ENCODE measurements at regions not wholly inside any gene's neighbourhood (a gene's known extent, or its start where the extent isn't known, plus 50 kb on each side); places are given as distances from the start of the nearest gene placed in this dataset.
"Not testable (repeated sequence)": the region's sequence is repeated elsewhere in the genome, so short reads cannot be mapped to it uniquely, and the experiment has no call there.

DNA sequence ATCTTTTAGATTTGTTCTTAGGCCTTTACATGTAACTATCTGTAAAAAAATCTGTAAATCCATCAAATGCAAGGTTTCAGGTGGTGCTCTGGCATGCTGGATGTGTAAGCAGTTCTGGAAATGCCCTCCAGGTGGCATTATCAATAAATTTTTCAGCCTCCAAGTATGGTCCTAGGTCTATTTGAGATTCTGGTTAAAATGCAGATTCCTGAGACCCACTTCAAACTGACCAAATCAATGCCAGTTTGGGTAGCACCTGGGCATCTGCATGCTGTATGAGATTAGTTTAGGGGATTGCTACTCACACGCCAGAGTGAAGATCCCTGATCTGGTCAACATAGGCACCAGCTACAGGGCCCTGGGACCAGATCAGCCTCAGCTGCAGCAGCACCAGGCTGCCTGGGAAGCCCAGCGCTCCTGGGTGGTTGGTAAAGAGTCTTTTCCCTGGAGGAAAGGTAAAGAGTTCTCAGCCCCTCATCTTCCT is 507.3 kb upstream of the CITED2 start:
- Histone ChIP-seq H3K9ac (ENCODE audit: low read depth, low read length) (no peak overlapping the region), H3K9me3 (ENCODE audit: control insufficient read depth, insufficient read depth, low read length) (no peaks in the 10 kb centered on the region), H3K4me1 (ENCODE audit: control insufficient read depth, insufficient read depth, low read length) (peaks cover 21% of the 10 kb centered on the region), H3K4me3 (ENCODE audit: low read depth, low read length) (no peak overlapping the region), H3K27me3 (ENCODE audit: control insufficient read depth, insufficient read depth, low read length) (no peaks in the 10 kb centered on the region), H3K36me3 (ENCODE audit: control insufficient read depth, insufficient read depth, low read length) (no peaks in the 10 kb centered on the region)

DNA sequence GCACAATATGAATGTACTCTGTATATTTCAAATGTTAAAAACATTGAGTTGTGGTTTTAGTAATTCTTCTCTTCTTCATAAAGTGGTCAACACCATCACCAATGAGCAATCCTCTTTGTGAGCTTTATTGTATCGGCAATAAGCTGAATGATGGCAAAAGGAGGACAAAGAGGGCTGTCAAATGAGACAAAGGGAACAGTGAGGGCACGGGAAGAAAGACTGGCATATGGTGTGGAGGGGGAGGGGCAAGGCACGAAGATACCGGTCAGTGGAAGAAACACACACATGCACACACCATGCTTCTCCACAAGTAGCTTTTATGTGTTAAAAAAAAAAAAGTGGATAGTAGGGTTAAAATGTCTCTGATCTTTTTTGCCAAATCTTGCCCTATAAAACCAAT is 506.8 kb upstream of the CITED2 start:
- Histone ChIP-seq H3K27me3 (ENCODE audit: control insufficient read depth, insufficient read depth, low read length) (no peaks in the 10 kb centered on the region), H3K9me3 (ENCODE audit: control insufficient read depth, insufficient read depth, low read length) (no peaks in the 10 kb centered on the region), H3K36me3 (ENCODE audit: control insufficient read depth, insufficient read depth, low read length) (no peaks in the 10 kb centered on the region), H3K4me3 (ENCODE audit: low read depth, low read length) (no peak overlapping the region), H3K9ac (ENCODE audit: low read depth, low read length) (no peak overlapping the region), H3K4me1 (ENCODE audit: control insufficient read depth, insufficient read depth, low read length) (peaks cover 21% of the 10 kb centered on the region)

- H3K36me3 ChIP-seq (ENCODE audit: control insufficient read depth, insufficient read depth, low read length): no peaks in the 10 kb centered on the region
Measured at GRCh38 chr6:139879823-139880356, 505.4 kb upstream of the CITED2 start.

DNA sequence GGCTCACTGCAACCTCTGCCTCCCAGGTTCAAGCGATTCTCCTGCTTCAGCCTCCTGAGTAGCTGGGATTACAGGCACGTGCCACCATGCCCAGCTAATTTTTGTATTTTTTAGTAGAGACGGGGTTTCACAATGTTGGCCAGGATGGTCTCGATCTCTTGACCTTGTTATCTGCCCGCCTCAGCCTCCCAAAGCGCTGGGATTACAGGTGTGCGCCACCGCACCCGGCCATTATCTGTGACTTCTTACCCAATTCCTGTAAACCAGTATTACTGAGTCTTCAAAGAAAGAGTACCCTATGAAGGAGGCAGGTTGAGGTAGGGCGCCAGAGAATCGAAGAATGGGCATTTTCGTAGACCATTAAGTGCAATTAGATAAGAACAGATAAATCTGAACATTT is 504.8 kb upstream of the CITED2 start:
- not testable (repeated sequence) for H3K36me3 ChIP-seq (ENCODE audit: control insufficient read depth, insufficient read depth, low read length); H3K9me3 ChIP-seq (ENCODE audit: control insufficient read depth, insufficient read depth, low read length); H3K9ac ChIP-seq (ENCODE audit: low read depth, low read length); H3K4me3 ChIP-seq (ENCODE audit: low read depth, low read length); H3K27me3 ChIP-seq (ENCODE audit: control insufficient read depth, insufficient read depth, low read length)
- peaks cover 15% of the 10 kb centered on the region for H3K4me1 ChIP-seq (ENCODE audit: control insufficient read depth, insufficient read depth, low read length)

More at GRCh38 chr6:139879823-139880356, 505.4 kb upstream of the CITED2 start:
- no peak overlapping the region for H3K9ac ChIP-seq (ENCODE audit: low read depth, low read length)
- H3K27me3 ChIP-seq (ENCODE audit: control insufficient read depth, insufficient read depth, low read length): no peaks in the 10 kb centered on the region
- H3K4me1 ChIP-seq (ENCODE audit: control insufficient read depth, insufficient read depth, low read length): peaks cover 21% of the 10 kb centered on the region
- no peaks in the 10 kb centered on the region for H3K9me3 ChIP-seq (ENCODE audit: control insufficient read depth, insufficient read depth, low read length)
- H3K4me3 ChIP-seq (ENCODE audit: low read depth, low read length): no peak overlapping the region

DNA sequence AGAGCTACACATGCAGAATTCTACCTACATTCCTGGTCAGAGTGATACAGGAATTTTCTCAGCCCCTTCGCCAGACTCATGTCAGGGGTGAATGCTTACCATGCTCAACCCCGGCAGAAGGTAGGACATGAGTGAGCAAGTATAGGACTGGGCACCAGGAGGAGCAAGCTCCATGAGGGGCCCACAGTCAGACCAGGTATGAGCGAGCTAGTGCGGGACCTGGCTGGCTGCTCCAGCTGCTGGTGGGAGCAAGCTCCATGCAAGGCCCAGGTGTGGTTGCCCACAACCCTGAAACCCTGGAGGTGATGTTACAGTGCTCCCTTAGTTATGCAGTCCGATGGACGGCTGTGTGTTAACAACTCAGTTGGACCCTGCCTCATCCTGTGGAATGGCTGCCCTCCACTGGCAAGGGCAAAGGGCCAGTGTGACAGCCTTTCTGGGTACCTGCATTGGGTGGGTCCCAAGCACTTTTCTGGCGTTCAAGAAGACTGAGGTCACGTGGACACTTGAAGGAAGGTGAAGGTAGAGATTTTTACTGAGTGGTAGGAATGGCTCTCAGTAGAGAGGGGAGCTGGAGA is 503.5 kb upstream of the CITED2 start:
- Histone ChIP-seq H3K4me3 (ENCODE audit: low read depth, low read length) (no peak overlapping the region), H3K4me1 (ENCODE audit: control insufficient read depth, insufficient read depth, low read length) (peaks cover 7% of the 10 kb centered on the region), H3K9me3 (ENCODE audit: control insufficient read depth, insufficient read depth, low read length) (no peaks in the 10 kb centered on the region), H3K9ac (ENCODE audit: low read depth, low read length) (no peak overlapping the region), H3K36me3 (ENCODE audit: control insufficient read depth, insufficient read depth, low read length) (no peaks in the 10 kb centered on the region), H3K27me3 (ENCODE audit: control insufficient read depth, insufficient read depth, low read length) (no peaks in the 10 kb centered on the region)

GRCh38 chr6:139872665-139873064 is 498.2 kb upstream of the CITED2 start:
- Histone ChIP-seq H3K27me3 (ENCODE audit: control insufficient read depth, insufficient read depth, low read length) (no peaks in the 10 kb centered on the region), H3K4me3 (ENCODE audit: low read depth, low read length) (no peak overlapping the region), H3K9me3 (ENCODE audit: control insufficient read depth, insufficient read depth, low read length) (no peaks in the 10 kb centered on the region), H3K4me1 (ENCODE audit: control insufficient read depth, insufficient read depth, low read length) (no peaks in the 10 kb centered on the region), H3K36me3 (ENCODE audit: control insufficient read depth, insufficient read depth, low read length) (no peaks in the 10 kb centered on the region), H3K9ac (ENCODE audit: low read depth, low read length) (no peak overlapping the region)

DNA sequence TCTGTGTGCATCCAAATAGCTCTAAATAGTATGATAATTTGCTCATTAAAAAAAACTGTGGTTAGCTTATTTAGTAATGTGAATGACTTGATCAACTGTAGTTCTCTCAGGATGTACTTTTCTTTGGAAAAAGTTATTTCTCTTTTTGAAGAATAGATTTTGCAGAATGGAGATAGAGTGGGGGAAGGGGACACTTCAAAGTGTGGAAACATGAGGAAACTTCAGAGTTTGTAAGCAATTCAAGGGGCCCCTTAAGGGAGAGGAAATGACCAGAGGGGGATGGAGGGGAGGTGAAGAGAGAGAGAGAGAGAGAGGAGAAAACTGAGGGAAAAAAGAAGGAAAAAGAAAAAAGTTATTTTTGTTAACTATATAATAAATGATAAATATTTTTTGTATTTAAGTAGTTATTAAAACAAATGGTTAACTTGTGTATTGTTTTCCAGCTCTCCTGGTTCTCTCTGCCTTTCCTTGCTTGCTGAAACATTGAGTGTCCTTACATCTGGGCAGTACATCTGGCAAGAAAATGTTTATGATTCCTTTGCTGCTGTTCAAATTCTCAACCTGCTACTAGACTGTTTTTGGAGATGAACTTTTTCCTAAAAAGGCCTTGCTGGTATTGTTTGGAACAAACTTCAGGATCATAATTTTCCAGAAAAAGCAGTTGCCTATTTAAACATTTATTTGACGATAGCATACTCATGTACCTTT is 497.5 kb upstream of the CITED2 start:
- H3K36me3 ChIP-seq (ENCODE audit: control insufficient read depth, insufficient read depth, low read length): no peaks in the 10 kb centered on the region
- no peaks in the 10 kb centered on the region for H3K4me1 ChIP-seq (ENCODE audit: control insufficient read depth, insufficient read depth, low read length)
- no peak overlapping the region for H3K4me3 ChIP-seq (ENCODE audit: low read depth, low read length)
- no peak overlapping the region for H3K9ac ChIP-seq (ENCODE audit: low read depth, low read length)
- H3K9me3 ChIP-seq (ENCODE audit: control insufficient read depth, insufficient read depth, low read length): no peaks in the 10 kb centered on the region
- H3K27me3 ChIP-seq (ENCODE audit: control insufficient read depth, insufficient read depth, low read length): no peaks in the 10 kb centered on the region

DNA sequence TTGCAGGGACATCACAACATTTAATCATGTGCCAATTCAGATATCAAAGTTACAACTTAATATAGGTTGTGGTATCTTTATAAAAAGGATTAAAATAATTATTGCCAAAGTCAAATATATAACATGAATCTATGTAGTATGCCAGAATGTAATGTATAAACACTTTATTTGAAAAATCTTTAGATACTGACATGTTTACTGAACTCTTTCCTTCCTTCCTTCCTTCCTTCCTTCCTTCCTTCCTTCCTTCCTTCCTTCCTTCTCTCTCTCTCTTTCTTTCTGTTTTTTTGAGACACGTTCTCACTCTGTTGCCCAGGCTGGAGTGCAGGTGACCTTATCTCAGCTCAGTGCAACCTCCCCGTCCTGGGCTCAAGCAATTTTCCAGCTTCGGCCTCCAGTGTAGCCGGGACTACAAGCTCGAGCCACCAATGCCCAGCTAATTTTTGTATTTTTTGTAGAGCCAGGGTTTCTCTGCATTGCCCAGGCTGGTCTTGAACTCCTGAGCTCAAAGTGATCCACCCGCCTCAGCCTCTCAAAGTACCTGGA is 496.8 kb upstream of the CITED2 start:
- Histone ChIP-seq H3K4me3 (ENCODE audit: low read depth, low read length) (no peak overlapping the region), H3K36me3 (ENCODE audit: control insufficient read depth, insufficient read depth, low read length) (no peaks in the 10 kb centered on the region), H3K9ac (ENCODE audit: low read depth, low read length) (no peak overlapping the region)

DNA sequence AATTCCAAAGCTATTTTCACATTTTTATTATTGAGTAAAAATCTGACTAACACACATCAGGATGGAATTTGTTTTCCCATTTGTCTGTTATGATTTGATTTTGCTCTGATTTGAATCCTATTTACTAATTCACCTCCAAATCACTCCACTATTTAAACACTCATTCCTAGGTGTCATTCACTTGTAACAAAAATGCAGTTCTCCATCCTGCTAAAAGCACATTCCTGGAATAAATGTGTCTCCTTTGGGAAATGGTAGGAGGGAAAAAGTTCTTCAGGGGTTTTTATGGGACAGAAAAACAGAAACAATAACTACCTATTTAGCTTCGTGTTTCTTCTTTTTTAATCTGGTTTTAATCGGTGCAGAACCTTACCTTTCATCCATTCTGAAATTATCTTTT is 494.1 kb upstream of the CITED2 start:
- no peaks in the 10 kb centered on the region for H3K9me3 ChIP-seq (ENCODE audit: control insufficient read depth, insufficient read depth, low read length)
- no peak overlapping the region for H3K9ac ChIP-seq (ENCODE audit: low read depth, low read length)
- no peak overlapping the region for H3K4me3 ChIP-seq (ENCODE audit: low read depth, low read length)
- no peaks in the 10 kb centered on the region for H3K27me3 ChIP-seq (ENCODE audit: control insufficient read depth, insufficient read depth, low read length)
- no peaks in the 10 kb centered on the region for H3K36me3 ChIP-seq (ENCODE audit: control insufficient read depth, insufficient read depth, low read length)
- no peaks in the 10 kb centered on the region for H3K4me1 ChIP-seq (ENCODE audit: control insufficient read depth, insufficient read depth, low read length)

More for the DNA sequence above, 496.8 kb upstream of the CITED2 start:
- Histone ChIP-seq H3K9me3 (ENCODE audit: control insufficient read depth, insufficient read depth, low read length) (no peaks in the 10 kb centered on the region), H3K4me1 (ENCODE audit: control insufficient read depth, insufficient read depth, low read length) (no peaks in the 10 kb centered on the region), H3K27me3 (ENCODE audit: control insufficient read depth, insufficient read depth, low read length) (no peaks in the 10 kb centered on the region)

DNA sequence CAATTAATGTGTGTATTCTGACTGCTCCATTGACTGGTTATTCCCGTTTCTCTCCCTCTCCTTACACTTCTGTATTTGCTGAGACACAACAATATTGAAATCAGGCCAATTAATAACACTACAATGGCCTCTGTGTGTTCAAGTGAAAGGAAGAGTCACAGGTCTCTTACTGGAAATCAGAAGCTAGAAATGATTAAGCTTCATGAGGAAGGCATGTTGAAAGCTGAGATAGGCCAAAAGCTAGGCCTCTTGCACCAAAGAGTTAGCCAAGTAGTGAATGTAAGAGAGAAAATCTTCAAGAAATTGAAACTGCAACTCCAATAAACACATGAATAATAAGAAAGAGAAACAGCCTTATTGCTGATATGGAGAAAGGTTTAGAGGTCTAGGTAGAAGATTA is 489.5 kb upstream of the CITED2 start:
- H3K36me3 ChIP-seq (ENCODE audit: control insufficient read depth, insufficient read depth, low read length): no peaks in the 10 kb centered on the region
- no peaks in the 10 kb centered on the region for H3K4me1 ChIP-seq (ENCODE audit: control insufficient read depth, insufficient read depth, low read length)
- H3K4me3 ChIP-seq (ENCODE audit: low read depth, low read length): no peak overlapping the region
- H3K9ac ChIP-seq (ENCODE audit: low read depth, low read length): no peak overlapping the region
- no peaks in the 10 kb centered on the region for H3K9me3 ChIP-seq (ENCODE audit: control insufficient read depth, insufficient read depth, low read length)
- no peaks in the 10 kb centered on the region for H3K27me3 ChIP-seq (ENCODE audit: control insufficient read depth, insufficient read depth, low read length)

DNA sequence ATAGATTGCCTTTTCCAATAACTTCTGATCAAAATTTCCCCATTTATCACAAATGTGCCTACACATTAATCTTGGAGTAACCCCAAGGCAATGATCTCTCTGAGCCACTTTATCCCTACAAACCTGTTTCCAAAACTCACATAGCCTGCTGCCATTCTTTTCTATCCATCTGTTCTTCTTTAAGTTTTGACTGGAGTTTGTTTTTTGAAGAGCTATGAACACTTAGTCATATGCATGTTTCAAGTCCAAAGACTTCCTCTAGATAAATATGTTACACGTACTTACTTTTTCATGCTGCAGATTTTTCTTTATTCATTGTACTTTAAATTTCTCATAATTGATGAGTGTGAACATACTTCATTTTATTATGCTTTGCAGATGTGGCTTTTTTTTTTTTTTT is 488.9 kb upstream of the CITED2 start:
- Histone ChIP-seq H3K4me3 (ENCODE audit: low read depth, low read length) (no peak overlapping the region), H3K27me3 (ENCODE audit: control insufficient read depth, insufficient read depth, low read length) (no peaks in the 10 kb centered on the region), H3K4me1 (ENCODE audit: control insufficient read depth, insufficient read depth, low read length) (no peaks in the 10 kb centered on the region), H3K9ac (ENCODE audit: low read depth, low read length) (no peak overlapping the region), H3K36me3 (ENCODE audit: control insufficient read depth, insufficient read depth, low read length) (no peaks in the 10 kb centered on the region), H3K9me3 (ENCODE audit: control insufficient read depth, insufficient read depth, low read length) (no peaks in the 10 kb centered on the region)

DNA sequence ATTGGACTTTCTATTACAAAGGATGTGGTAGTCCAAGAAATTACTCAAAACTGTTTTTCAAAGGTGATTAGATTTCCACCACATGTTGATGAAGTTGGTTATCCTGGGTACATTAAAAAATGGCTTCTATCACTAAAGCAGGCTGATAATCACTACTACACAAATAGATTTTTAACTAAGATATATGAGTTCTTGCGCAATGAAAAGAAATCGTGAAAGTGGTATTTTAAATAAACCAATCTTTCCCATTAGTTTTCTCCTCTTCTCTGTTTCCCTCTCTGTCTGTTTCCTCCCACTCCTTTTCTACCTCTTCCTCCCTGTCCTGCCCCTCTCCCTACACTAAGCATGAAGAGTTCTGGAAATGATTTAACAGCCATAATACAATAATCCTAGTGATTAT is 487.9 kb upstream of the CITED2 start:
- no peaks in the 10 kb centered on the region for H3K4me1 ChIP-seq (ENCODE audit: control insufficient read depth, insufficient read depth, low read length)

More for the DNA sequence above, 487.9 kb upstream of the CITED2 start:
- Histone ChIP-seq H3K4me3 (ENCODE audit: low read depth, low read length) (no peak overlapping the region), H3K9ac (ENCODE audit: low read depth, low read length) (no peak overlapping the region), H3K27me3 (ENCODE audit: control insufficient read depth, insufficient read depth, low read length) (no peaks in the 10 kb centered on the region), H3K9me3 (ENCODE audit: control insufficient read depth, insufficient read depth, low read length) (no peaks in the 10 kb centered on the region), H3K36me3 (ENCODE audit: control insufficient read depth, insufficient read depth, low read length) (no peaks in the 10 kb centered on the region)
